Activated naive CD8-positive, alpha-beta T cell (primary cell): ENCODE measurements at regions not wholly inside any gene's neighbourhood (a gene's known extent, or its start where the extent isn't known, plus 50 kb on each side); places are given as distances from the start of the nearest gene placed in this dataset.

Experiments used
- H3K27ac Mint-ChIP-seq: one replicate; pipeline ENCODE4 v1.8.0; 2021; ENCODE audit warnings: mixed read lengths
- H3K27me3 Mint-ChIP-seq: one replicate; pipeline ENCODE4 v1.8.0; 2021; ENCODE audit warnings: mixed read lengths
- H3K36me3 Mint-ChIP-seq: one replicate; pipeline ENCODE4 v1.8.0; 2021; ENCODE audit warnings: mixed read lengths
- H3K4me1 Mint-ChIP-seq: one replicate; pipeline ENCODE4 v1.8.0; 2021; ENCODE audit warnings: low read depth, mixed read lengths
- H3K4me3 Mint-ChIP-seq: one replicate; pipeline ENCODE4 v1.8.0; 2021; ENCODE audit warnings: mild to moderate bottlenecking, mixed read lengths
- H3K9me3 Mint-ChIP-seq: one replicate; pipeline ENCODE4 v1.8.0; 2021; ENCODE audit warnings: low read depth, mixed read lengths

- H3K9me3 Mint-ChIP-seq, result peaks cover 16% of the 10 kb centered on the region
- peaks cover 3% of the 10 kb centered on the region for H3K36me3 Mint-ChIP-seq
- H3K4me1 Mint-ChIP-seq, result no peaks in the 10 kb centered on the region
- no peak overlapping the region for H3K4me3 Mint-ChIP-seq
- H3K27me3 Mint-ChIP-seq, result peaks cover 15% of the 10 kb centered on the region
- no peak overlapping the region for H3K27ac Mint-ChIP-seq
These were observed 569.5 kb downstream of the MATN1 start for GRCh38 chr1:30153743-30154449.

DNA sequence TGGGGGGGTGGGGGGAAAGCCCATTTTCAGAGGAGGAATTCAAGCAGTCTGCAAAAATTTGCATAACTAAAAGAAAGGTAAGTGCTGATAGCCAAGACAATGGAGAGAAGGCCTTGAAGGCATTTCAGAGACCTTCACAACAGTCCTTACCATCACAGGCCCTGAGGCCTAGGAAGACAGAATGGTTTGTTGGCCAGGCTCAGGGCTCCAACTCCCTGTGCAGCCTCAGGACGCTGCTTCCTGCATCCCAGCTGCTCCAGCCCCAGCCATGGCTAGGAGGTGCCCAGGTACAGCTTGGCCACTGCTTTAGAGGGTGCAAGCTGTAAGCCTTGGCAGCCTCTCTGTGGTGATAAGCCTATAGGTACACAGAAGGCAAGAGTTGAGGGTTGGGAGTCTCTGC lies 571.6 kb downstream of the MATN1 start:
- H3K4me3 Mint-ChIP-seq, result no peak overlapping the region
- peaks cover 16% of the 10 kb centered on the region for H3K9me3 Mint-ChIP-seq

GRCh38 chr1:30151119-30151518 lies 572.3 kb downstream of the MATN1 start:
- no peak overlapping the region for H3K4me3 Mint-ChIP-seq

More for the DNA sequence above, 571.6 kb downstream of the MATN1 start:
- Mint-ChIP-seq H3K4me1 (no peaks in the 10 kb centered on the region), H3K27me3 (peaks cover 11% of the 10 kb centered on the region), H3K36me3 (peaks cover 3% of the 10 kb centered on the region), H3K27ac (no peak overlapping the region)

GRCh38 chr1:30149226-30149625 lies 574.2 kb downstream of the MATN1 start:
- no peak overlapping the region for H3K27ac Mint-ChIP-seq
- H3K27me3 Mint-ChIP-seq, result peaks cover 11% of the 10 kb centered on the region
- H3K9me3 Mint-ChIP-seq, result peaks cover 11% of the 10 kb centered on the region
- H3K4me1 Mint-ChIP-seq, result no peaks in the 10 kb centered on the region
- H3K4me3 Mint-ChIP-seq, result no peak overlapping the region
- peaks cover 3% of the 10 kb centered on the region for H3K36me3 Mint-ChIP-seq

More at GRCh38 chr1:30151119-30151518, 572.3 kb downstream of the MATN1 start:
- peaks cover 16% of the 10 kb centered on the region for H3K9me3 Mint-ChIP-seq
- peaks cover 3% of the 10 kb centered on the region for H3K36me3 Mint-ChIP-seq
- no peaks in the 10 kb centered on the region for H3K4me1 Mint-ChIP-seq
- H3K27ac Mint-ChIP-seq, result no peak overlapping the region
- H3K27me3 Mint-ChIP-seq, result peaks cover 13% of the 10 kb centered on the region

DNA sequence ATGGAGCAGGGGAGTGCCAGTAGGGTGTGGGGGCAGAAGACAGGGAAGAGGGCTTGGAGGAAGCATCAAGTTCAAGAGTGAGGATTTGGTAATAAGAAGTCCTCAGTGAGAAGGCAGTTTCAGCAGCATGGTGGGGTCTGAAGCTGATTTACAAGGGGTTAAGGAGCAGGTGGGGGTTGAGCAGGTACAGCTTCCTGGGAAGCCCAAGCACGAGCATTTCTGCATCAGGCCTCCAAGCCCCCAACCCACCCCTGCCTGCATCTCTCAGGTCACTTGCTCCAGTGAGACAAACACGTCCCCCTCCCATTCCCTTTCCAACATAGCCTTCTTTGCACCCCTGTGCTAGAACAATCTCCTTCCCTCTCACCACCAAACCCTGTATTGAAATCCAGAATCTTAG lies 574.7 kb downstream of the MATN1 start:
- peaks cover 3% of the 10 kb centered on the region for H3K36me3 Mint-ChIP-seq
- H3K4me1 Mint-ChIP-seq, result no peaks in the 10 kb centered on the region
- no peak overlapping the region for H3K27ac Mint-ChIP-seq
- H3K9me3 Mint-ChIP-seq, result peaks cover 11% of the 10 kb centered on the region
- H3K4me3 Mint-ChIP-seq, result no peak overlapping the region
- peaks cover 11% of the 10 kb centered on the region for H3K27me3 Mint-ChIP-seq

DNA sequence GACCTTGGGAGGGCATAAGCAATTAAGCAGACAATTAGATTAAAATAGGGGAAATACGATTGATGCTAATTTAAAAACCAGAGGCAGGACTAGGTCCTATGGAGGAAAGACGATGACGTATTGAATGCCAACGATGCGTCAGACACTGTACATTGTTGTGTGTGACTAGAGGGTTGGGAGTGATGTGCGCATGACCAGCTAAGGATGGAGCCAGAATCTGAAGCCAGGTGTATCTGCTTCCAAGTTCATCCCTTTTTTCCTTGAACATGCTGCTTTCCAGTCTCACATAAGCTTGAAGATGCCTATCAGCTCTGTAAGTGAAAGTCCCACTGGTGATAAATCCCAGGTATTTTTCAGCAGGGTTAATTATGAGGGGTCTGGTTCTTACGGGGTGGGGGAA lies 576.2 kb downstream of the MATN1 start:
- peaks cover 7% of the 10 kb centered on the region for H3K9me3 Mint-ChIP-seq
- H3K4me3 Mint-ChIP-seq, result no peak overlapping the region
- H3K36me3 Mint-ChIP-seq, result peaks cover 3% of the 10 kb centered on the region
- H3K27me3 Mint-ChIP-seq, result peaks cover 13% of the 10 kb centered on the region
- no peaks in the 10 kb centered on the region for H3K4me1 Mint-ChIP-seq
- no peak overlapping the region for H3K27ac Mint-ChIP-seq

DNA sequence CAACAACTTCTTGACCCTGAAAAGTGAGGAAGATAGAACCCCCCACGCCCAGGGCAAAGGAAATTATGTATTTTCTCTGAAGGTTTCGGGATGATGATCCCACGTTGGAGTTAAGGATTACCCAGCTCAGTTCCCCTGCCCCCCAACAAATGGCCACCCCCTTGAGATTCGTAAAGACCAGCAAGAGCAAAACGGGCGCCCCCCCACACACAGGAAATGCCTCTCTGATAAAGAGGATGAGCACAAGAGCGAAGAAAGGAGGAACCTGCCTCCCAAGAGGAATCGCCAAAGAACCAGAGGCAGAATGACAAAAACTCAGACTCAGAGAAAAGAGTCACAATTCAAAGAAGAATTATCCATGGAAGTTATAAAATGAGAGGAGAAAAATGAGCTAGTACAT lies 576.9 kb downstream of the MATN1 start:
- Mint-ChIP-seq H3K36me3 (peaks cover 2% of the 10 kb centered on the region), H3K27ac (no peak overlapping the region), H3K4me3 (no peak overlapping the region), H3K4me1 (no peaks in the 10 kb centered on the region), H3K9me3 (peaks cover 5% of the 10 kb centered on the region), H3K27me3 (peaks cover 14% of the 10 kb centered on the region)

DNA sequence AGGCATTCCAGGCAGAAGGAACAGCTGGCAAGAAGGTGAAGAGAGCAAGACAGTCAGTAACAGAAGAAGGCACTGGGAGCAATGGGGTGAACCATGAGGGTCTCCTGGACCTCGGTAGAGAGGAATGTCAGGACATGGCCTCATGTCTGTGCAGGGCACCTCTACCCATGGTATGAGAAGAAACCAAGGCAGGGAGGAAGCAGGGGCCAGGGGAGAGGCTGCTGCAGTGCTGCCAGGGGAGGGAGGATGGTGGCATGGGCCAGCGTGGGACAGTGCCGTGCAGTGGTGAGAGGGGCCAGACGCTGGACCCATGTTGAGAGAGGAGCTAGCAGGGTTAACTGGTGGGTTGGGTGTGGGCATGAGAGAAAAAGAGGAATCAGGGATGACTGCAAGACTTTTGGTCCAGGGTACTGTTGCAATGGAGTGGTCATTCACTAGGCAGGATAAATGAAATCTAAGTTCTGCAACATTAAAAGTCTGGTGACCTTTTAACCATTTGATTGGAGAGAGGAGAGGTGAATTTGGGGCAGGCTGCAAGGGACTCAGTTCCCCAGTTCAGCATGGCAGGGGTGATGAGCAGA lies 577.6 kb downstream of the MATN1 start:
- no peaks in the 10 kb centered on the region for H3K9me3 Mint-ChIP-seq

DNA sequence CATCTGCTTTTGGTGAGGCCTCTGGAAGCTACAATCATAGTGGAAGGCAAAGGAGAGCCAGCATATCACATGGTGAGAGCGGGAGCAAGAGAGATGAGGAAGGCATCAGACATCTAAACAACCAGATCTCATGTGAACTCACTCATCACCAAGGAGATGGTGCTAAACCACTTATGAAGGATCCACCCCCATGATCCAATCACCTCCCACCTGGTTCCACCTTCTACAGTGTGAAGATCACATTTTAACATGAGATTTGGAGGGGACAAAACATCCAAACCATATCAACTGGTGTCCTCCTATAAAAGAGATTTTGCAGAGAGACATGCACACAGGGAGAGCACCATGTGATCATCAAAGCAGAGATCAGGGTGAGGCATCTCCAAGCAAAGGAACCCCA lies 578.6 kb downstream of the MATN1 start:
- no peaks in the 10 kb centered on the region for H3K36me3 Mint-ChIP-seq
- H3K4me3 Mint-ChIP-seq, result no peak overlapping the region
- no peaks in the 10 kb centered on the region for H3K9me3 Mint-ChIP-seq
- H3K4me1 Mint-ChIP-seq, result no peaks in the 10 kb centered on the region
- H3K27me3 Mint-ChIP-seq, result peaks cover 14% of the 10 kb centered on the region
- no peak overlapping the region for H3K27ac Mint-ChIP-seq

More for the DNA sequence above, 577.6 kb downstream of the MATN1 start:
- H3K4me1 Mint-ChIP-seq, result no peaks in the 10 kb centered on the region
- H3K27ac Mint-ChIP-seq, result no peak overlapping the region
- no peaks in the 10 kb centered on the region for H3K36me3 Mint-ChIP-seq
- no peak overlapping the region for H3K4me3 Mint-ChIP-seq
- peaks cover 14% of the 10 kb centered on the region for H3K27me3 Mint-ChIP-seq

GRCh38 chr1:30143517-30143916 lies 579.9 kb downstream of the MATN1 start:
- Mint-ChIP-seq H3K4me1 (no peaks in the 10 kb centered on the region), H3K36me3 (no peaks in the 10 kb centered on the region), H3K27ac (no peak overlapping the region), H3K9me3 (no peaks in the 10 kb centered on the region), H3K4me3 (no peak overlapping the region), H3K27me3 (peaks cover 16% of the 10 kb centered on the region)

DNA sequence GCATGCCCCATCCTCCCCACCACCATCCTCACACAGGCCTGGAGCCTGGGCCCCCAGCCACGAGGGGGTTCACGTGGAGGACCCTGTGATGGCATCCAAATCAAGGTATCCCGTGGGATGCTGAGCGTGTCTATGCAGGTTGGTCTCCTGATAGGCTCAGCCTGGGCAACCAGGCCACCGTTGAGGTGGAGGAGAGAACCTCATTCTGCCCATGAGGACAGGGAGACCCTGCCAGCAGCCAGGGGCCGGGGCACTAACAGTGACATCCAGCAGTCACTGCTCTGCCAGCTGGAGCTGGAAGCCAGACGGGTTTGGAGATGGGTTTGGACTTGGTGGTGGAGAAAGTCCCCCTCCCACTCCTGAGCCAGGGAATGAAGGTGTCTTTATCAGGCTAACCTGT lies 582.8 kb downstream of the MATN1 start:
- Mint-ChIP-seq H3K9me3 (no peaks in the 10 kb centered on the region), H3K4me1 (no peaks in the 10 kb centered on the region), H3K27ac (no peak overlapping the region), H3K27me3 (peaks cover 7% of the 10 kb centered on the region), H3K36me3 (no peaks in the 10 kb centered on the region), H3K4me3 (no peak overlapping the region)

DNA sequence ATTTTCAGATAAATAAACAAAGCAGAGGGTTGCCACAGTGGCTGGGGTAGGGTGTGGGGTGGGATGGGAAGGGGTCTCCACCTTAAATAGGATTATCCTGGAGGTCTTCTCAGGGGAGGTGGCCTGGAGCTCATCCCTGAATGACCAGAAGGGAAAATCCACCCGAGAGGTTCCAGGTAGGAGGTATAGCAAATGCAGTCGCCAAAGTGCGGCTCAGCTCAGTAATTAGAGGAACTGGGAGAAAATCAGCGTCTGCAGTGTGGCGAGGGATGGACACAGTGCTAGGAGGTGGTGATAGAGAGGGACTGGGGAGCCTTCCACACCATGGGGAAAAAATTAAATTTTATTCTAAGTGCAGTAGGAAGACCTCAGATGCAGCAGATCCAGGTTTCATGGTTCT lies 584.5 kb downstream of the MATN1 start:
- no peak overlapping the region for H3K4me3 Mint-ChIP-seq
- H3K4me1 Mint-ChIP-seq, result no peaks in the 10 kb centered on the region

GRCh38 chr1:30137001-30137400 lies 586.4 kb downstream of the MATN1 start:
- Mint-ChIP-seq H3K4me3 (no peak overlapping the region), H3K4me1 (no peaks in the 10 kb centered on the region), H3K27me3 (peaks cover 2% of the 10 kb centered on the region), H3K36me3 (no peaks in the 10 kb centered on the region), H3K27ac (no peak overlapping the region), H3K9me3 (no peaks in the 10 kb centered on the region)

More for the DNA sequence above, 584.5 kb downstream of the MATN1 start:
- Mint-ChIP-seq H3K27ac (no peak overlapping the region), H3K27me3 (peaks cover 6% of the 10 kb centered on the region), H3K36me3 (no peaks in the 10 kb centered on the region), H3K9me3 (no peaks in the 10 kb centered on the region)

GRCh38 chr1:30135698-30136097 lies 587.7 kb downstream of the MATN1 start:
- Mint-ChIP-seq H3K4me1 (no peaks in the 10 kb centered on the region), H3K27me3 (peaks cover 2% of the 10 kb centered on the region), H3K9me3 (no peaks in the 10 kb centered on the region), H3K36me3 (no peaks in the 10 kb centered on the region), H3K4me3 (no peak overlapping the region), H3K27ac (no peak overlapping the region)

GRCh38 chr1:30134466-30135217 lies 588.7 kb downstream of the MATN1 start:
- Mint-ChIP-seq H3K4me3 (no peak overlapping the region), H3K27me3 (peaks cover 5% of the 10 kb centered on the region), H3K36me3 (no peaks in the 10 kb centered on the region), H3K27ac (no peak overlapping the region), H3K9me3 (no peaks in the 10 kb centered on the region), H3K4me1 (no peaks in the 10 kb centered on the region)
